GM21447 (cell line): ENCODE measurements at regions not wholly inside any gene's neighbourhood (a gene's known extent, or its start where the extent isn't known, plus 50 kb on each side); places are given as distances from the start of the nearest gene placed in this dataset.

ENCODE experiments used
- ATAC-seq: cut with Tn5 transposase; IDR thresholded peaks from one replicate; pipeline ENCODE4 v1.9.1; 2021; ENCODE audit not compliant: unreplicated experiment

- ATAC-seq = no peak
Observed at GRCh38 chr16:86824751-86825296, 246.5 kb downstream of the FOXL1 start.

GRCh38 chr16:86825631-86826030 lies 247.3 kb downstream of the FOXL1 start:
- no peak for ATAC-seq

- no peak for ATAC-seq
Observed at GRCh38 chr16:86826941-86827340, 248.6 kb downstream of the FOXL1 start.

- no peak for ATAC-seq
Observed at GRCh38 chr16:86827521-86827920, 249.2 kb downstream of the FOXL1 start.

GRCh38 chr16:86828202-86828601 lies 249.9 kb downstream of the FOXL1 start:
- ATAC-seq = no peak

- no peak for ATAC-seq
Observed at GRCh38 chr16:86828653-86829052, 250.3 kb downstream of the FOXL1 start.

- ATAC-seq = no peak
Observed at GRCh38 chr16:86831366-86831765, 253.0 kb downstream of the FOXL1 start.

- no peak for ATAC-seq
Observed at GRCh38 chr16:86833136-86833535, 254.8 kb downstream of the FOXL1 start.

GRCh38 chr16:86834451-86835035 lies 256.2 kb downstream of the FOXL1 start:
- no peak for ATAC-seq

GRCh38 chr16:86835982-86836381 lies 257.6 kb downstream of the FOXL1 start:
- no peak for ATAC-seq

- no peak for ATAC-seq
Observed at GRCh38 chr16:86836503-86837129, 258.3 kb downstream of the FOXL1 start.

GRCh38 chr16:86843812-86844211 lies 265.5 kb downstream of the FOXL1 start:
- ATAC-seq = no peak

GRCh38 chr16:86844695-86845094 lies 266.3 kb downstream of the FOXL1 start:
- ATAC-seq = no peak

- ATAC-seq = no peak
Observed at GRCh38 chr16:86846136-86846535, 267.8 kb downstream of the FOXL1 start.

GRCh38 chr16:86848821-86849220 lies 270.5 kb downstream of the FOXL1 start:
- no peak for ATAC-seq

GRCh38 chr16:86850670-86851069 lies 272.3 kb downstream of the FOXL1 start:
- ATAC-seq = no peak

GRCh38 chr16:86852135-86852534 lies 273.8 kb downstream of the FOXL1 start:
- no peak for ATAC-seq

GRCh38 chr16:86854058-86854621 lies 275.8 kb downstream of the FOXL1 start:
- no peak for ATAC-seq

- no peak for ATAC-seq
Observed at GRCh38 chr16:86854626-86855294, 276.4 kb downstream of the FOXL1 start.

GRCh38 chr16:86856946-86857586 lies 278.7 kb downstream of the FOXL1 start:
- no peak for ATAC-seq

- ATAC-seq = no peak
Observed at GRCh38 chr16:86857807-86858206, 279.5 kb downstream of the FOXL1 start.
